CD4-positive, alpha-beta memory T cell (primary cell): ENCODE measurements at regions not wholly inside any gene's neighbourhood (a gene's known extent, or its start where the extent isn't known, plus 50 kb on each side); places are given as distances from the start of the nearest gene placed in this dataset.

Experiments used
- CTCF ChIA-PET: fragments of 350-600 bp; sonication (Branson Sonifier 250); formaldehyde crosslinking; loops from one replicate; lab custom pipeline; 2021; ENCODE audit warnings: inconsistent platforms; ENCODE audit not compliant: partially characterized antibody; lab: Charles Lee
- POLR2A ChIA-PET: fragments of 350-600 bp; sonication (Branson Sonifier 250); formaldehyde crosslinking; loops from one replicate; lab custom pipeline; 2021; ENCODE audit not compliant: partially characterized antibody; lab: Charles Lee
- DNase-seq, 5 donors: peaks; one replicate each; pipeline versions ENCODE4 v3.0.0 to v3.0.0-alpha.2; 2020 to 2022; ENCODE audit warnings: mixed read lengths in 1 of 5
- H3K27ac ChIP-seq: one replicate; pipeline ENCODE4 v1.7.0; 2013; ENCODE audit warnings: low read depth, low read length
- H3K27me3 ChIP-seq: 2 replicates; pipeline ENCODE4 v1.7.0; 2013; ENCODE audit warnings: mild to moderate bottlenecking, low read length, moderate library complexity; ENCODE audit not compliant: insufficient read depth
- H3K36me3 ChIP-seq: 2 replicates; pipeline ENCODE4 v1.7.0; 2013; ENCODE audit warnings: mild to moderate bottlenecking, low read length, moderate library complexity; ENCODE audit not compliant: insufficient read depth
- H3K4me1 ChIP-seq: 2 replicates; pipeline ENCODE4 v1.7.0; 2013; ENCODE audit warnings: mild to moderate bottlenecking, low read length, moderate library complexity; ENCODE audit not compliant: insufficient read depth
- H3K4me3 ChIP-seq, 2 donors: one replicate each; pipeline ENCODE4 v1.7.0; 2013; ENCODE audit warnings: low read length in 2 of 2, mild to moderate bottlenecking in 1 of 2
- H3K9me3 ChIP-seq, 2 donors: one replicate each; pipeline ENCODE4 v1.7.0; 2013; ENCODE audit warnings: low read length in 2 of 2, control low read depth in 1 of 2; ENCODE audit not compliant: control insufficient read depth in 1 of 2
- H3K27ac Mint-ChIP-seq, 7 donors: one replicate each; pipeline ENCODE4 v1.8.0; 2020 to 2021; ENCODE audit warnings: mixed read lengths in 7 of 7, mild to moderate bottlenecking in 6 of 7, inconsistent platforms in 3 of 7, moderate library complexity in 3 of 7
- H3K27me3 Mint-ChIP-seq, 2 donors: one replicate each; pipeline ENCODE4 v1.8.0; 2020 to 2021; ENCODE audit warnings: mixed read lengths in 2 of 2
- H3K36me3 Mint-ChIP-seq, 2 donors: one replicate each; pipeline ENCODE4 v1.8.0; 2020 to 2021; ENCODE audit warnings: mixed read lengths in 2 of 2, inconsistent platforms in 1 of 2, mild to moderate bottlenecking in 1 of 2
- H3K4me1 Mint-ChIP-seq, 4 donors: one replicate each; pipeline ENCODE4 v1.8.0; 2020 to 2021; ENCODE audit warnings: mixed read lengths in 4 of 4, mild to moderate bottlenecking in 1 of 4
- H3K4me3 Mint-ChIP-seq, 8 donors: one replicate each; pipeline ENCODE4 v1.8.0; 2020 to 2021; ENCODE audit warnings: mixed read lengths in 8 of 8, mild to moderate bottlenecking in 7 of 8, moderate library complexity in 6 of 8, inconsistent platforms in 3 of 8
- H3K9me3 Mint-ChIP-seq, 8 donors: one replicate each; pipeline ENCODE4 v1.8.0; 2020 to 2021; ENCODE audit warnings: mixed read lengths in 8 of 8, mild to moderate bottlenecking in 5 of 8, inconsistent platforms in 3 of 8, moderate library complexity in 1 of 8
- intact Hi-C: fragments of 100-400 bp; cut with micrococcal nuclease; formaldehyde crosslinking; loops from one replicate; pipeline ENCODE4 v1.15.1; 2023

- intact Hi-C loops = no loop called here
- POLR2A ChIA-PET = interaction anchor here (0.8 to 2.8 kb wide), 3 partner anchors 10 to 90 kb away, joined by 3 to 7 read pairs (median 5); no protein-coding TSS in a partner anchor
- no peak overlapping the region for H3K4me3 ChIP-seq
- H3K9me3 Mint-ChIP-seq = no peaks in the 10 kb centered on the region
- H3K27me3 Mint-ChIP-seq = no peaks in the 10 kb centered on the region
- H3K9me3 ChIP-seq = no peaks in the 10 kb centered on the region
- no peaks in the 10 kb centered on the region for H3K27me3 ChIP-seq
- H3K4me1 Mint-ChIP-seq = peaks cover 13 to 23% (median 15%) of the 10 kb centered on the region in 4 donors
- H3K4me3 Mint-ChIP-seq = no peak overlapping the region
- H3K36me3 ChIP-seq = no peaks in the 10 kb centered on the region
- peak overlapping the region in 1 of 7 donors; percentile 48 for H3K27ac Mint-ChIP-seq
- CTCF ChIA-PET = interaction anchor here (5.4 kb wide), 1 partner anchor 24 kb away, joined by 23 read pairs; no protein-coding TSS in a partner anchor
- DNase-seq = no peak
- H3K4me1 ChIP-seq = peaks cover 4% of the 10 kb centered on the region
- no peaks in the 10 kb centered on the region for H3K36me3 Mint-ChIP-seq
- H3K27ac ChIP-seq = no peak overlapping the region
Measured at GRCh38 chr14:76937181-76938091, 91.1 kb downstream of the IRF2BPL start.

- Mint-ChIP-seq H3K9me3 (no peaks in the 10 kb centered on the region), H3K4me1 (peaks cover 18 to 28% (median 20%) of the 10 kb centered on the region in 4 donors), H3K4me3 (no peak overlapping the region), H3K36me3 (no peaks in the 10 kb centered on the region), H3K27ac (no peak overlapping the region), H3K27me3 (no peaks in the 10 kb centered on the region)
- CTCF ChIA-PET = interaction anchor here (0.7 to 5.4 kb wide), 3 partner anchors 23 to 117 kb away, joined by 3 to 23 read pairs (median 4); no protein-coding TSS in a partner anchor
- intact Hi-C loops = no loop called here
- H3K36me3 ChIP-seq = no peaks in the 10 kb centered on the region
- POLR2A ChIA-PET = interaction anchor here (0.8 to 1.8 kb wide), 2 partner anchors 11 to 91 kb away, joined by 3 to 7 read pairs; no protein-coding TSS in a partner anchor
- H3K4me1 ChIP-seq = peaks cover 14% of the 10 kb centered on the region
- DNase-seq = no peak
- no peaks in the 10 kb centered on the region for H3K9me3 ChIP-seq
- H3K27ac ChIP-seq = no peak overlapping the region
- H3K4me3 ChIP-seq = no peak overlapping the region
- no peaks in the 10 kb centered on the region for H3K27me3 ChIP-seq
Measured at GRCh38 chr14:76936483-76936882, 92.0 kb downstream of the IRF2BPL start.

GRCh38 chr14:76933515-76933914, 95.0 kb downstream of the IRF2BPL start:
- H3K36me3 Mint-ChIP-seq = no peaks in the 10 kb centered on the region
- POLR2A ChIA-PET = interaction anchor here (0.8 to 1.2 kb wide), 2 partner anchors 22 to 94 kb away, joined by 3 to 4 read pairs; partner anchors contain the start of gene IRF2BPL

GRCh38 chr14:76931631-76932402, 96.7 kb downstream of the IRF2BPL start:
- POLR2A ChIA-PET = interaction anchor here (0.9 to 2.2 kb wide), 3 partner anchors 10 to 30 kb away, joined by 3 to 29 read pairs (median 22); no protein-coding TSS in a partner anchor
- Mint-ChIP-seq H3K27me3 (no peaks in the 10 kb centered on the region), H3K4me3 (peak overlapping the region in 6 of 8 donors; percentile 37 to 79 (median 61))

More at GRCh38 chr14:76933515-76933914, 95.0 kb downstream of the IRF2BPL start:
- intact Hi-C loops = no loop called here
- H3K27me3 ChIP-seq = no peaks in the 10 kb centered on the region
- H3K9me3 Mint-ChIP-seq = no peaks in the 10 kb centered on the region
- H3K27ac Mint-ChIP-seq = peak overlapping the region in 5 of 7 donors; percentile 59 to 80 (median 63)
- H3K9me3 ChIP-seq = no peaks in the 10 kb centered on the region
- H3K36me3 ChIP-seq = no peaks in the 10 kb centered on the region
- CTCF ChIA-PET = interaction anchor here (0.8 to 4.1 kb wide), 5 partner anchors 9 to 126 kb away, joined by 3 to 20 read pairs (median 4); no protein-coding TSS in a partner anchor
- H3K4me3 Mint-ChIP-seq = no peak overlapping the region
- peaks cover 43 to 58% (median 47%) of the 10 kb centered on the region in 4 donors for H3K4me1 Mint-ChIP-seq
- H3K27ac ChIP-seq = no peak overlapping the region
- no peak for DNase-seq
- H3K4me3 ChIP-seq = no peak overlapping the region
- H3K4me1 ChIP-seq = peaks cover 44% of the 10 kb centered on the region
- no peaks in the 10 kb centered on the region for H3K27me3 Mint-ChIP-seq

GRCh38 chr14:76930549-76930948, 98.0 kb downstream of the IRF2BPL start:
- Histone ChIP-seq H3K27me3 (no peaks in the 10 kb centered on the region), H3K36me3 (no peaks in the 10 kb centered on the region), H3K4me1 (peaks cover 72% of the 10 kb centered on the region), H3K9me3 (no peaks in the 10 kb centered on the region), H3K4me3 (peak overlapping the region in 1 of 2 donors; percentile 29), H3K27ac (peak overlapping the region; percentile 89)
- ChIA-PET POLR2A (interaction anchor here (1.1 to 3.2 kb wide), 18 partner anchors 10 to 194 kb away, joined by 3 to 51 read pairs (median 5); partner anchors contain the start of gene IRF2BPL), CTCF (interaction anchor here (0.9 to 3.1 kb wide), 16 partner anchors 11 to 386 kb away, joined by 3 to 39 read pairs (median 6); no protein-coding TSS in a partner anchor)
- intact Hi-C loops = loop anchor here (1.0 kb wide), 3 partner anchors 17 to 94 kb away; no protein-coding TSS in a partner anchor
- H3K27me3 Mint-ChIP-seq = no peaks in the 10 kb centered on the region
- H3K4me3 Mint-ChIP-seq = peak overlapping the region in 7 of 8 donors; percentile 36 to 80 (median 69)
- H3K27ac Mint-ChIP-seq = peak overlapping the region; percentile 83 to 97 (median 94)
- H3K4me1 Mint-ChIP-seq = peaks cover 63 to 83% (median 71%) of the 10 kb centered on the region in 4 donors
- no peaks in the 10 kb centered on the region for H3K9me3 Mint-ChIP-seq
- H3K36me3 Mint-ChIP-seq = no peaks in the 10 kb centered on the region
- DNase-seq = peak in 4 of 5 donors; percentile 38 to 67 (median 52)

More at GRCh38 chr14:76931631-76932402, 96.7 kb downstream of the IRF2BPL start:
- Mint-ChIP-seq H3K9me3 (no peaks in the 10 kb centered on the region), H3K36me3 (no peaks in the 10 kb centered on the region), H3K4me1 (peaks cover 55 to 70% (median 61%) of the 10 kb centered on the region in 4 donors), H3K27ac (peak overlapping the region; percentile 83 to 97 (median 94))
- intact Hi-C loops = no loop called here
- no peak for DNase-seq
- peaks cover 61% of the 10 kb centered on the region for H3K4me1 ChIP-seq
- no peaks in the 10 kb centered on the region for H3K9me3 ChIP-seq
- CTCF ChIA-PET = interaction anchor here (1.0 to 4.1 kb wide), 3 partner anchors 11 to 18 kb away, joined by 3 to 20 read pairs (median 5); no protein-coding TSS in a partner anchor
- no peak overlapping the region for H3K27ac ChIP-seq
- no peak overlapping the region for H3K4me3 ChIP-seq
- no peaks in the 10 kb centered on the region for H3K27me3 ChIP-seq
- no peaks in the 10 kb centered on the region for H3K36me3 ChIP-seq

- H3K27me3 Mint-ChIP-seq = no peaks in the 10 kb centered on the region
- peak overlapping the region; percentile 83 to 97 (median 94) for H3K27ac Mint-ChIP-seq
- Histone ChIP-seq H3K4me1 (peaks cover 78% of the 10 kb centered on the region), H3K36me3 (no peaks in the 10 kb centered on the region), H3K27ac (peak overlapping the region; percentile 89), H3K27me3 (no peaks in the 10 kb centered on the region), H3K9me3 (no peaks in the 10 kb centered on the region), H3K4me3 (peak overlapping the region in 1 of 2 donors; percentile 29)
- no peaks in the 10 kb centered on the region for H3K9me3 Mint-ChIP-seq
- no peaks in the 10 kb centered on the region for H3K36me3 Mint-ChIP-seq
- intact Hi-C loops = loop anchor here (1.0 kb wide), 3 partner anchors 17 to 94 kb away; no protein-coding TSS in a partner anchor
- ChIA-PET CTCF (interaction anchor here (0.9 to 3.1 kb wide), 18 partner anchors 10 to 386 kb away, joined by 3 to 39 read pairs (median 5); no protein-coding TSS in a partner anchor), POLR2A (interaction anchor here (0.6 to 3.2 kb wide), 21 partner anchors 9 to 528 kb away, joined by 3 to 51 read pairs (median 5); partner anchors contain the start of genes AHSA1 and IRF2BPL)
- peak overlapping the region; percentile 75 to 83 (median 80) for H3K4me3 Mint-ChIP-seq
- peak; percentile 76 to 92 (median 79) for DNase-seq
- peaks cover 67 to 86% (median 75%) of the 10 kb centered on the region in 4 donors for H3K4me1 Mint-ChIP-seq
Measured at GRCh38 chr14:76929927-76930326, 98.6 kb downstream of the IRF2BPL start.
